ENCODE measurements at regions not wholly inside any gene's neighbourhood (a gene's known extent, or its start where the extent isn't known, plus 50 kb on each side); places are given as distances from the start of the nearest gene placed in this dataset.

- TF ChIP-seq BACH2 (CRISPR knock-in tag; IDR thresholded peaks at IDR 0.05; ENCODE audit: borderline replicate concordance) (no peak), ZNF8 (CRISPR knock-in tag; IDR thresholded peaks at IDR 0.05) (no peak), CSRNP3 (CRISPR knock-in tag; IDR thresholded peaks at IDR 0.05) (no peak), ZNF70 (CRISPR knock-in tag; IDR thresholded peaks at IDR 0.05) (no peak), TCF4 (CRISPR knock-in tag; IDR thresholded peaks at IDR 0.05; ENCODE audit: borderline replicate concordance) (no peak), ARNTL (CRISPR knock-in tag; IDR thresholded peaks at IDR 0.05; ENCODE audit: borderline replicate concordance, low read depth) (no peak), PATZ1 (CRISPR knock-in tag; IDR thresholded peaks at IDR 0.05; ENCODE audit: borderline replicate concordance) (no peak), TSHZ2 (CRISPR knock-in tag; IDR thresholded peaks at IDR 0.05) (no peak), OSR1 (CRISPR knock-in tag; IDR thresholded peaks at IDR 0.05) (no peak), ISL1 (CRISPR knock-in tag; IDR thresholded peaks at IDR 0.05) (no peak)
Measured at GRCh38 chr9:109939698-109940342, 159.8 kb downstream of the PALM2AKAP2 start.
